NOMO-1 (cell line): ENCODE measurements at regions not wholly inside any gene's neighbourhood (a gene's known extent, or its start where the extent isn't known, plus 50 kb on each side); places are given as distances from the start of the nearest gene placed in this dataset.

Experiments
- DNase-seq, 2 experiments: peaks; one replicate each; lab custom pipeline; 2025; ENCODE audit not compliant: unreplicated experiment in 2 of 2; lab: John Stamatoyannopoulos, UW

- no peak for DNase-seq
Observed at GRCh38 chr17:5635949-5636348, 51.6 kb upstream of the NLRP1 start.

GRCh38 chr17:5638596-5638995 is 54.3 kb upstream of the NLRP1 start:
- DNase-seq: no peak

- DNase-seq: no peak
Observed at GRCh38 chr17:5640726-5641125, 56.4 kb upstream of the NLRP1 start.

- no peak for DNase-seq
Observed at GRCh38 chr17:5642752-5643151, 58.4 kb upstream of the NLRP1 start.

GRCh38 chr17:5644065-5644464 is 59.8 kb upstream of the NLRP1 start:
- DNase-seq: no peak

GRCh38 chr17:5651348-5651747 is 67.0 kb upstream of the NLRP1 start:
- no peak for DNase-seq

GRCh38 chr17:5661491-5662125 is 77.3 kb upstream of the NLRP1 start:
- no peak for DNase-seq

GRCh38 chr17:5662409-5663085 is 78.2 kb upstream of the NLRP1 start:
- no peak for DNase-seq

- DNase-seq: no peak
Observed at GRCh38 chr17:5665164-5665563, 80.9 kb upstream of the NLRP1 start.

- DNase-seq: no peak
Observed at GRCh38 chr17:5667871-5668270, 83.6 kb upstream of the NLRP1 start.

- DNase-seq: no peak
Observed at GRCh38 chr17:5668557-5669138, 84.3 kb upstream of the NLRP1 start.

- DNase-seq: no peak
Observed at GRCh38 chr17:5669191-5669590, 84.9 kb upstream of the NLRP1 start.

- DNase-seq: no peak
Observed at GRCh38 chr17:5672141-5672540, 87.8 kb upstream of the NLRP1 start.

- DNase-seq: no peak
Observed at GRCh38 chr17:5672815-5673430, 88.6 kb upstream of the NLRP1 start.

GRCh38 chr17:5675625-5676421 is 91.5 kb upstream of the NLRP1 start:
- DNase-seq: no peak

GRCh38 chr17:5677620-5678019 is 93.3 kb upstream of the NLRP1 start:
- no peak for DNase-seq

- no peak for DNase-seq
Observed at GRCh38 chr17:5678171-5678570, 93.9 kb upstream of the NLRP1 start.

GRCh38 chr17:5680766-5681165 is 96.5 kb upstream of the NLRP1 start:
- no peak for DNase-seq

GRCh38 chr17:5683241-5683640 is 98.9 kb upstream of the NLRP1 start:
- no peak for DNase-seq

GRCh38 chr17:5686074-5686635 is 101.8 kb upstream of the NLRP1 start:
- no peak for DNase-seq

- no peak for DNase-seq
Observed at GRCh38 chr17:5687646-5688045, 103.3 kb upstream of the NLRP1 start.
